GM18511 (cell line): ENCODE measurements at regions not wholly inside any gene's neighbourhood (a gene's known extent, or its start where the extent isn't known, plus 50 kb on each side); places are given as distances from the start of the nearest gene placed in this dataset.

Experiments used
- ATAC-seq: cut with Tn5 transposase; IDR thresholded peaks from one replicate; pipeline ENCODE4 v1.9.1; 2021; ENCODE audit warnings: mild to moderate bottlenecking, moderate library complexity; ENCODE audit not compliant: unreplicated experiment

DNA sequence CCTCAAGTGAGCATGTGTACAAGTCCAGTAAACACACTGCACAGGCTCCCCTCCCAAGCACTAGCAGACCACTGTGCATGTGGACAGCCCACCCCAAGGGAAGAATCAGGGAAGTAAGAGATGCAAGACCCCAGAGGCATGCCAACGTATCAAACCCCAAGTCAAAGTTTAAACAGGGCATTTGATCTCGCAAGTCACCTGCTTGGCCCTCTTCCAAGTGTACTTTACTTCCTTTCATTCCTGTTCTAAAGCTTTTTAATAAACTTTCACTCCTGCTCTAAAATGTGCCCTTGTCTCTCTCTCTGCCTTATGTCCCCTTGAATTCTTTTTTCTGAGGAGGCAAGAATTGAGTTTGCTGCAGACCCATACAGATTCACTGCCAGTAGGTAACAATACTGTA is 201.2 kb upstream of the PARD3B start:
- no peak for ATAC-seq

DNA sequence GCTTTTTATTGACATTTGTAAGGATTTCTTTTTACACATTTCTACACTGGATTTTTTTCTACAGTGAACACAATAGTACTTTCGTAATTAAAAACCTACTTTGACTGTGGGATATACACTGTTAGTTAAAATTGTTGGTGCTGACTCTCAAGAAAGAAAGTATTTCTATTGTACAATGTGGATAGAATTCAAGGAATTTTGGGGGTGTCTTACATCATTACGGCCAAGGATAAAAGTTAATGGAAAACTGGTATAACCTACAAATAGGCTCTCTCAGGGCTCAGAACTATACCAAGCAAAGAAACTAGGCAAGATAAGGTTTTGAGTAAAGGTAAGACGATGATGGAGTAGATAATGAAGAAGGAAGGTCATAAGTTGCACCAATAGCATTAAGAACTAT is 198.4 kb upstream of the PARD3B start:
- ATAC-seq = no peak

DNA sequence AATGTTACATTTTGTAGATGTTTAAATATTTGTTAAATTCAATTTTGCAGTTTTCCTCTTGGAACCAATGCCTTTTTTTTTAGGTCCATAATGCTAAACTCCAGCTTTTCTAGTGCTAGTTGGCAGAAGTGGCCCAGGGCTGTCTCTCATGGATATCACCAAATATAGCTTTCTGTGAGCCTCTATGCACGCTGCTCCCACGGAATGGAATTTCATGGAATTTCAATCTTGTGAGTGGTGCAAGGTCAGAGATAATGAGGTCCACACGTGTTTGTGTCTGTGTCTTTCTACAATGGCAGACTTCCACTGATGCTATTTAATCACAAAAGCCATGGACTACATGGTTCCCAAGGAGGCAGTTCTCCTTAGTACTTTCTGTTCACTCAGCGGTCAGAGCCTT is 191.5 kb upstream of the PARD3B start:
- no peak for ATAC-seq

DNA sequence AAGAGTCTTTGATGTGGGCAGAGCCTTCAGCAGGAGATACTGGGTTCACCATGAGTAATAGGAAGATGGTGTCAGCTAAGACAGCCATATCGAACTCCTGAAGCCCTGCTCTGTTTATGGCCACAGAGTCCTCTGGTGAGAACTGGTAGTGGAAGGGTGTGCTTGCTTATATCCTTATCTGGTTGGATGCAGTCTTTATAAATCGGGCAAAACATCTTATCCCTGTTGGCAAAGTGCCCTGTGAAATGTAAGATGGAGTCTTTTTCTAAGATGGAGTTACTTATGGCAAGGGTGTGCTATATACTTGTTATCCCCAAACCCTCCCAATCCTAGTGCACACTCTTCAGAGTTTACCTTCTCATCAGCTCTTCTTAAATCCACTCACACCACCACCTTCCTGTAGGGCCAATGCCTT is 190.8 kb upstream of the PARD3B start:
- no peak for ATAC-seq

DNA sequence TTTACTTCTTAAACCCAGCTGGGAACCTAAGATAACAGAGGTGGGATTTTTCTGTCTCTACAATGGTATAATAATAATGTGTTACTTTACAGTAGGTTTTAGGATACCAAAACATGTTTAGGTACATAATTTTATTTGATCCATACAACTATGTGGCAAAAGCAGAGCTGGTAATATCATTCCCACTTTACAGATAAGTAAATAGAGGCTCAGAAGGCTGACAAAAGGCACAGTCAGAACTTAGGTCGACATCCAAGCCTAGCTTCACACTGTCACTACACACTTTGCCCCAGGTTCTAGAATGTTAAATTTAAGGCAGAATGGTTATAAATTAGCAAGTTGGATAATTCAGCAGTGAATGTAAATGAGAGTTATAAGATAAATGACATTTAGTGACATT is 189.6 kb upstream of the PARD3B start:
- ATAC-seq = no peak

DNA sequence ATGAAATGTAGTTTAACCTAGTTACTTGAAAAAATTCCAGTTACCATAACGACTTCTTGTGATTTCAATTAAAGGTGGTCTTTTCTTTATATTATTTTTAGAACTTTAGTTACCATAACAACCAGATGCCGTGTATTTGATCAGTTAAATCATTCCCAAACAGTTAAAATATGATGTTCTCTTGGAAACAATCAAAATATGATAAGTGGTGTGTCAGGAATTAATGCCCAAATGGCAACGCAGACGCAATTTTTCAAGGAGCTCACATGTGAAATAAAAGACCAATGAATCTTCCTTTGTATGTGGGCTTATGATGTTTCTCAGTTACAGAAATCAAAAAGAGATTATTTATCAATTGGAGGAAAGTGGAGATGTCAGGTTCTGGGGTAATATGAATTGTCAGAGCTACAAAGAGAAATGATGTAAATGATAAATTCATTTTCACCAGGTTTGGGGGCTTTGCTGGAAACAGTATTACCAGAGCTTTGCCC is 189.1 kb upstream of the PARD3B start:
- no peak for ATAC-seq

DNA sequence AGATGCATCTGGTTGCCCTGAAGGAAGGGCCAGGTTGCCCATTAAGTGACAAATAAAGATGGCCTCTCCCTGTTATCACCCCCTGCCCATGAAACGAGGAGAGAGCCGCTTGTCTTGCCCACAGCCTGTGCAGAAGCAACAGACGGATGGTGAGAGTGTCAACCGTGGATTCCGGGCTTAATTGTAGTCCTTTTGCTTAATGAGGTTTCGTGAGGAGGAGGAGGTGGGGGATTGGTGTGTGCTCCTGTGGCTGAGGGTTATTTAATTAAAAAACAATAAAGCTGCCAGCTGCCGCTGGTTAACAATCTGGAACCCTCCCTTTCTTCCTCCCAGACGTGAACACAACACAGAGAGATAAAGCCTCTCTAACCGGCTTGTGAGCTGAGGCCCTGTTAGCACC is 188.0 kb upstream of the PARD3B start:
- ATAC-seq = no peak

DNA sequence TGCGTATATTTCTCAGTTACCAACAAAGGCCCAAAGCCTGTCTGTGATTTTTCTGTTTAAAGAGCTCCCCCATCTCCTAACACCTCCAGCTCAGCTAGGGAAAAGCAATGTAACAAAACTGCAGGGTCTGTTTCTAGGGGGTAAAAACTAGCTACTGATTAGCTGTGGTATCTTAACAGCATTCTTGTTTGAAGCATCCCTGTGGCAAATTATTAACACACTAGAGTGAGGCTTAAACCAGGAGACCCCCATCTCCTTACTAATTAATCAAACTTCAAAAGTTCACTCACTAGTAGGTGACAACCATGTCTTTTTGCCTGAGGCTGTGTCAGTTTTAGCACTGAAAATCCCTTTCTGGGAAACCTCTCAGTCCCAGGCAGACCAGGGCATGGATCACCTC is 186.2 kb upstream of the PARD3B start:
- no peak for ATAC-seq

DNA sequence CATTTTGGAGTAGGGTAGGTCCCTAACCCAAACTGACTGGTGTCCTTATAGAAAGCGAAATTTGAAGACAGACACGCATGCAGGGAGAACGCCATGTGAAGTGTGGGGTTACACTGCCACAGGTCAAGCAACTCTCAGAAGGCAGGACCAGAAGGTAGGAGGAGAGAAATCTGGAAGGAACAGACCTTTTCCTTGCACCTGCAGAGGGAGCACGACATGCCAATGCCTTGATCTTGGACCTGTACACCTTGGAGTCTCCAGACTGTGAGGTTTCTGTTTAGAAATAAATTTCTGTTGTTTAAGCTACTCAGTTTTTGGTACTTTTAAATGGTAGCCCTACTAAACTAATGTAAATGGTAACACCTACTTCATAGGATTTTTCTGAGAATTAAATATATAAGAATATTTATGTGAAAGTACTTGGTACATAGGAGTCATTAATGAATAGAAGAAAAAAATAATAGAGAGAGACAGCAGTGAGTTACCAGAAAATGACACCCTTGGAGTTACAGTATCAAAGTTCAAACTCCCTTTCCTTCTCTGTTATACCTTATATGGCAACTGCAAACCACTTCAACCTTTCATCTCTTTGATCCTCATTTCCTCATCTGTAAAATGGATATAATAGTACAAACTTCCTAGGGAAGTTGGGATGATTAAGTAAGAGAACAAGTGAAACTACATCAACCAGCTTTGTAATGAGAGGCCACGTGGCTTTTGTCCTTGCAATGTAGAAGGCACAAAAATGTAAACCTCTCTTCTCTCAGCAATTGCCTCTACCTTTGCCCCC is 184.9 kb upstream of the PARD3B start:
- ATAC-seq = no peak

DNA sequence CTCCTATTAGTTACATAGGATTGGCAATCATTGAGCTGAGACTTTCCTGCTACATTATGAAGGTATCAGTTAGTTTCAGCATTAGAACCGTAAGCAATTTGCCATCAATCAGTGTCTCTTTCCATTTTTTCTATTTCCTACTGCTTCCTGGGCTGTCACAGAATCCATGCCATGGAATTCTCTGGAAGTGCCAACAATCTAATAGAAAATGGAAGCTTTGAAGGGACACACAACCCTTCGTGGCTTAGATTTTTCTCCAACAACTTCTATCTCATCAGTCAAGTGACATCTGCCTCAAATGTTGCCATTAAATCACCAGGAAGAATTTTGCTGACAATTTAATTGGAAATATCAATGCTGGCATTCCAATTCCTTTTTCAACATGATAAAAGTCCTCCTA is 183.5 kb upstream of the PARD3B start:
- no peak for ATAC-seq

DNA sequence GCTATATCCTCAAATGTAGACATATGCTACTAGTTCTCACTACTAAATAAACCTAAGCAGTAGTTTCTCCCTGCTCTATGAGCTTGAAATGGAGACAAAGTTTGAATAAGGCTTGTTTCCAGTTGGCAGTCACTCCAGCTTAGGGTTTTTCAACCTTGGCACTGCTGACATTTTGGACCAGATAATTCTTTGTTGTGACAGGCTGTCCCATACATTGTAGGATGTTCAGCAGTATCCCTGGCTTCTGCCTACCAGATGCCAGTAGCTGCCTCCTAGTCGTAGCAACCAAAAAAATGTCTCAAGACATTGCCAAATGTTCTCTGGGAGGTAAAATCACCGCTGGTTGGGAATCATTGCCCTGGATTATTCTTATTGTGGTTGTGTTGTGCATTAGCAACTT is 182.7 kb upstream of the PARD3B start:
- ATAC-seq = no peak

DNA sequence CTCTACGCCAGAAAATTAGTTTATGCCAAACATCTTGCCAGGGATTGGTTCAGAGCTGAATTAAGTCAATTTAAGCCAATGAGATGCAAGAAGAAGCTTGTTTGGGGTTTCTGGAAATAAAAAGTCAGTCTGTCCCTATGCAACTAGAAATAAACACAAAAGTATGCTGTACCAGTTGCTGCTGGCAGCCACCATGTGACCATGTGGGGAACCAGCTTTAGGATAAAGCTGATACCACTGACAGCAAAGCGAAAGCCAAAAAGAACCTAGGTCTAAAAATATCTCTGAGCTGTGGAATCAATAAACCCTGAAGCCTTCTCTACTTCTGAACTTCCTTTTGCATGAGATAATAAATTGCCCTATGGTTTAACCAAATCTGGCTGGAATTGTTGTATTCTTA is 181.8 kb upstream of the PARD3B start:
- ATAC-seq = no peak

DNA sequence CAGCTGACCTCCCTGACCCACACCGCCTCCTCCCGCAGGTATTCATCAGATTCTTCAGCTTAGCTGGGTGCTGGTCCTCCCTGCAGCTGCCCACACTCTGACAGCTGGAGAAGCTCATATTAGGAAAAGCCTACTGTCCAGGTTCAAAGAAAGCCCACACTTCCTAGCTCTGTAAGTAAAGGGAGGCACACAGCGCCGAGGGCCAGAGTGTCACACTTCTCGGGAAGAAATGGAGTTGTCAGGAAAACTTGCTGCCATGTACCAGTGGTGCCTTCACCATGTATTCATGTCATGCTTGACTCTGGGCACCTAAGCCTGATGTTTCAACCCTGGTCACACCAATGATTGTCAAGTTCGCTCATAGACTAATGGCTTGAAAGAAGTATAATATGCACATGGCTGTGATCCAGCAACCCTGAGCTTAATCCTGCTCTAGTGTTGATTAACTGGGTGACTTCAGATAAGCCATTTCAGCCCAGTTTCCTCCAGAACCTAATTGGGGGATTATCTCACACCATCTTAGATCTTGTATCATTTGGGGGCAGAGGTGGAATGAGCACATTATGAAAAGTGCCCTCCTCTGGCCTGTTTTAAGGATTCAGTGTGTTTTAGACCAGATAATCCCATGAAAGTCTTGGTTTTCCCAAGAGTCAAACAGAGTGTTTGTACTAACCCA is 180.3 kb upstream of the PARD3B start:
- ATAC-seq = no peak

DNA sequence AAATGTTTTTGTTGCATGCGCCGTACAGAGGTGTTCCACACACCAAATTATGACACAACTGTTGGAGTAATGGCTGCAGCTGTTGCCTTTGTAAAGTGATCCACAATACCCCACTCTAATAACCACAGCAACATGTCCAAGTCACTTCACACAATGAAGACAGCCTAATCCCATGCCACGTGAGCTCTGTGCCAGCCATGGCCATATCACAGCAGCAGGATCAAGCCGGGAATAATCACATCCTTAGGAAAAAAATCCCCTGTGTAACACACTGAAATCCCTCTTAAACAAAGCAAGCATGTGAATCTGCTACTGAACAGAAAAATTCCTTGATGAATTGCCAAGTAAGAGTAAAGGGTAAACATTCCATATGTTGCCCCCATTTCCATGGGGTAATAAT is 179.5 kb upstream of the PARD3B start:
- no peak for ATAC-seq

DNA sequence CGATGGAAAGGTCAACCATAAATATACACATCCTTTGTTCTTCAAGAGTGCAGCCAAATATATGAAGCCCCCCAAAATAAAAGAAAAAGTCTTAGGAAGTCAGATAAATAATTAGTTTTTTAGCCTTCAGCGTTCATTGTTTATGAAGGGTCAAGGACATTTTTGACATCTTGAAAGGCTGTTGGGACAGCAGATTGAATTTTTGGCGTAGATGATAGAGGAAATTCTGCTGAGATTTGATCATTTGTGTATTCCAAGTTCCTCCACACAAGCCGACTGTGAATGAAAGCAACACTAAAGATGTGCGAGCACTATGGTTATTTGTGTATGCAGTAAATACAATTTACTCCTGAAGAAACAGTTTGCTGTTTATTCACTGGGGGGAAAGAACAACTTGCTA is 177.8 kb upstream of the PARD3B start:
- ATAC-seq = no peak

DNA sequence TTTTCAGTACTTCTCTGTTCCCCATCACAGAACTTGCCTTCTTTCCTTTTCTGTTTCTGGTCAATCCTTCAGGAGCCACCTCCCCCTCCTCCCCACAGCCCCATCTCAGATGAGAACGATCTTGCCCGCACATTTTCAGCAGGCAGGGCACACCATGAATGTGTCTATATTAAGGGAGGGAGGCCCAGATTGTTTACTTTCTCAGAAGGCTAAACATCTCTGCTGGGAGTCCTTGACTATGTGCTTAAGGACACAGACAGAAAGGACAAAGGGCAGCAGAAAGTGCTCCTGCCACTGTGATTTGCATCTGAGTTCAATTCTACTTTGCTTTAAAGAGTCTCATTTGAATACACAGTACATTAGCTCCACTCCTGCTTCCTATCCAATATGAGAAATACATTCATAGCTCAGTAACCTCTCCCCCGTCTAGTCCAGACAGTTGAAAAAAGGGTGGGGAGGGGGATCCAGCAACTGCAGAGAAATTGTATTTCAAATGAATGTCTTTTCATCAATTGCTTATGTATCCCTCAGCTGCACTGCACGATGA is 175.0 kb upstream of the PARD3B start:
- ATAC-seq = no peak

DNA sequence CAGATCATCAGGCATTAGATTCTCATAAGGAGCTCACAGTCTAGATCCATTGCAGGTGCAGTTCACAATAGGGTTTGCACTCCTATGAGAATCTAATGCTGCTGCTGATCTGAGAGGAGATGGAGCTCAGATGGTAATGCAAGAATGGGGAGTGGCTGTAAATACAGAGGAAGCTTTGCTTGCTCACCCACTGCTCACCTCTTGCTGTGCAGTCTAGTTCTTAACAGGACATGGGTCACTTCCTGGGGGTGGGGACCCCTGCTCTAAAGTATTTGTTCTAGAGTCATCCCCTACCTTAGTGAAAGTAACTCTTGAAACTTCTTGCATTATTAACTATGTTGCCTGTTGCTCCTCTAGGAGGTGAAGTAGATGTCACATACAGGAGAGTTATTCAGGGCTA is 171.3 kb upstream of the PARD3B start:
- no peak for ATAC-seq

DNA sequence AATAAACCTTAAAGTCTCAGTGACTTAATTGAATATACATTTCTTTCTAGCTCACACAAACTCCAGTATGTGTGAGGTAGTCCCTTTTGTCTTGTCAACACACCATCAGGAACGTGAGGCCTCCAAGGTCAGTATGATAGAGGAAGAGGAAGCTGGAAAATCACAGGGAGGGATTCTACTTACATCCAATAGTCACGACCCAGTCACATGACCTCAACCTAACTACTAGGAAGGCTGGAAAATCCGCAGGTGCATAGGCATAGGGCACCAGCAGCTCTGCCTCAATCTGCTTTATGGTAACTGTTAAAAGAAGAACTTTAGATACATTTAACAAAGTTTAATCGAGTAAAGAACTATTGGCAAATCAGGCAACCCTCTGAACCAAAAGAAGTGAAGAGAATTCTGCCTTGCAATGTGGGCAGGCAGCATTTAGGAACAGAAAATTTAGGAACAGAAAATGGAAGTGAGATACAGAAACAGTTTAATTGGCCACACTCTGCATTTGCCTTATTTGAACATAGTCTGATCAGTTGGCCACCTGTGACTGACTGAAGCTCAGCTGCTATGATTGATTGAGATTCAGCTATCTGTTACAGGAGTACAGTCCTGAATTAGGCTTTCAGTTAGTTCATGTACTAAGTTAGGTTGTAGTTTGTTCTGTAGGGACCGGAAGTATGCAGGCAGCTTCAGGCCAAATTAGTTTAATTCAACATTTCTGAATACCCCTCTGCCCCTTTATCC is 165.0 kb upstream of the PARD3B start:
- no peak for ATAC-seq

DNA sequence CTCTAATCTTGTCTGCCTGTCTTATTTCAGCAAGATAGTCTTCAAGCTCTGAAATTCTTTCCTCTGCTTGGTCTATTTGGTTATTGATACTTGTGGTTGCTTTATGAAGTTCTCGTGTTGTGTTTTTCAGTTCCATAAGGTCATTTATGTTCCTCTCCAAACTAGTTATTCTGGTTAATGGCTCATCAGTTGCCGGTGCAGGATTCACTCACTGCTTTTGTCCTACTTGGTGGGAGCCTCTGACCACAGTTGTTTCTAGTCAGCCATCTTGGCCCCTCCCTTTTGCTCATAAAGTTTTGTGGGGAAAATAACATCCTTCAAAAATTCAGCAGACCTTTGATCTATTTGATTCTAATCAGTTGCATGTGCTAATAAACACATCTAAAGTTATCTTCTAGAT is 158.6 kb upstream of the PARD3B start:
- no peak for ATAC-seq

DNA sequence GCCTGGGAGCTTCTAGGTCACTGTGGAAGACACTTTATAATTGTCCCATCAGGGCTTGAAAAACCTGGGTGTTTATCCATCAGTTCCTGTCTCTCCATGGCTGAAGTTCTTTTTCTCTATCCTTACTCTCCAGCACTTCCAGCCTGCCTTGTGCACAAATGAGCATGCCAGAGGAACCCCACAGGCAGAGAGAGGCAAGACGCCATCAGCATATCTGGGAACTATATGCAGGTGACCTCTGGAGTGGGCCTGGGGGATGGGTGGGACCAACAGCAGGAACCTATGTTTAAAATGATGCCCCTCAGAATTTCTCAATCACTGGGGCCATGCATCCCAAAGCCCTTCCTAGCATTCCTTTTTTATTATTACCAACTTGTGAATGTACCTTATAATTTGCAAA is 156.2 kb upstream of the PARD3B start:
- ATAC-seq = no peak

DNA sequence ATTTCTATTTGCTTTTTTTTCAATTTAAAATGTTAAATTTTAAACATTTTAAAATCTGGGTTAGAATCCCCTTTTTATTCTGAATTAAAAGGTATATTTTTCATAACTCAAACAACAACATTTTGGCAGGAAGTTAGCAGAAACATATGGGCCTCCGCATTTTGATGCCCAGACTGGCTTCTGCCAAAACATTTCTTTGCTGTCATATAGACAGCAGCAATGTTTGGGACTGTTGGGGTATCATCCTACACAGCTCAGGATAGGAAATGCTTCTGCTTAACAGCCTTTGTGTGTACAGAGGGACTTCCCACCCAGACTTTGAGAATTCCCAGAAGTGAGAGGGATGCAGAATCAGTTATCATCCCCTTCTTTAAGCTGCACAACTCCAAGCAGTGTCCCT is 155.4 kb upstream of the PARD3B start:
- no peak for ATAC-seq

DNA sequence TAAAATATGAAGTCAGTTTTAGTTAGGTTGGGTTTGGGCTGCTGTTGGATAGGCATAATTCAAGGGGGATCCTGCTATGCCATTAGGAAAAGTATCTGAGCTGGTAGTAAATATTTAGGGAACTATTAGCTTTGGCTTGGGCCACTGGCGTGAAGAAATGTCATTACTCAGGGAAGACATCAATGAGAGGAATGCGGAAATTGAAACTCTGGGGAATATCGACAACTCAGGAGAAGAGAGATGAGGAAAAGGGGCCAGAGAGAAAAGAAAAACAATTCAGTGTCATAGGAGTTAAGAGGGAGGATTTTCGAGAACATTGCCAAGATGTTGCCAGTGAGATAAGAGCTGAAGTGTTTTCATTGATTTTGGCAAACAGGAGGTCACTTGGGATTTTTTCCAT is 149.7 kb upstream of the PARD3B start:
- ATAC-seq = no peak
